COLO668 (cell line): ENCODE measurements at regions not wholly inside any gene's neighbourhood (a gene's known extent, or its start where the extent isn't known, plus 50 kb on each side); places are given as distances from the start of the nearest gene placed in this dataset.

Experiments
- DNase-seq: peaks from one replicate; lab custom pipeline; 2025; ENCODE audit not compliant: unreplicated experiment; lab: John Stamatoyannopoulos, UW

GRCh38 chr1:68293609-68294366, 61.5 kb upstream of the WLS start:
- no peak for DNase-seq

- DNase-seq = no peak
Measured at GRCh38 chr1:68293122-68293521, 60.8 kb upstream of the WLS start.

- no peak for DNase-seq
Measured at GRCh38 chr1:68291688-68292384, 59.5 kb upstream of the WLS start.

- DNase-seq = no peak
Measured at GRCh38 chr1:68287241-68287640, 54.9 kb upstream of the WLS start.

- DNase-seq = no peak
Measured at GRCh38 chr1:68285046-68285445, 52.7 kb upstream of the WLS start.

- DNase-seq = no peak
Measured at GRCh38 chr1:68281946-68282615, 49.8 kb upstream of the WLS start.
